ENCODE measurements at regions not wholly inside any gene's neighbourhood (a gene's known extent, or its start where the extent isn't known, plus 50 kb on each side); places are given as distances from the start of the nearest gene placed in this dataset.

DNA sequence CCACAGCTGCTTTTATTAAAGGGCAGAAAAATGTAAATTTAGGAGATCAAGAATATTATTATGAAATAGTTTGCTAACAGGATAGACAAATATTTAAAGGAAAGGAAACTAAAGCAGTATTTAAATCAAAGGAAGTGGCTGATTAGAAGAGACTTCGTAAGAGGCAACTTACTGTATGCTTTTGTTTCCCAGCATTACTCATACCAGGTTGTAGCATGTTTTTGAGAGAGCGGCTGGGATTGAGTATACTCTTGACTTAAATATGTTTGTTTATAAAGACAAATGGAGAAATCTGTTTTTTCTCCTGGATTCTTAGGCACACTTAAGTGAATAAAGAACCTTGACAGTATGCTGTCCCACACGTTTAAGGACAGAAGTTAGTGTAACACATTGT is 293.7 kb downstream of the ZNF248 start:
- Histone ChIP-seq H3K36me3 (replicated peaks; ENCODE audit: insufficient read depth, low read depth) (no peaks in the 10 kb centered on the region), H3K9me3 (ENCODE audit: low read depth) (no peaks in the 10 kb centered on the region), H3K9me2 (replicated peaks; ENCODE audit: insufficient read depth) (no peaks in the 10 kb centered on the region), H3K27ac (no peak overlapping the region), H4K20me1 (ENCODE audit: insufficient read depth, poor library complexity, severe bottlenecking) (no peaks in the 10 kb centered on the region), H3K4me2 (no peak overlapping the region), H3K4me1 (ENCODE audit: insufficient read depth) (no peaks in the 10 kb centered on the region), H3K27me3 (no peaks in the 10 kb centered on the region), H2AFZ (no peak overlapping the region), H3K4me3 (no peak overlapping the region), H3K79me2 (no peaks in the 10 kb centered on the region)
- no peak for TF ChIP-seq EZH2phosphoT487 (IDR thresholded peaks at IDR 0.05; ENCODE audit: low read depth, severe bottlenecking, unreplicated experiment)
- TF ChIP-seq EZH2 (IDR thresholded peaks at IDR 0.05; ENCODE audit: borderline replicate concordance) = no peak
- TF ChIP-seq, protein P1, sequence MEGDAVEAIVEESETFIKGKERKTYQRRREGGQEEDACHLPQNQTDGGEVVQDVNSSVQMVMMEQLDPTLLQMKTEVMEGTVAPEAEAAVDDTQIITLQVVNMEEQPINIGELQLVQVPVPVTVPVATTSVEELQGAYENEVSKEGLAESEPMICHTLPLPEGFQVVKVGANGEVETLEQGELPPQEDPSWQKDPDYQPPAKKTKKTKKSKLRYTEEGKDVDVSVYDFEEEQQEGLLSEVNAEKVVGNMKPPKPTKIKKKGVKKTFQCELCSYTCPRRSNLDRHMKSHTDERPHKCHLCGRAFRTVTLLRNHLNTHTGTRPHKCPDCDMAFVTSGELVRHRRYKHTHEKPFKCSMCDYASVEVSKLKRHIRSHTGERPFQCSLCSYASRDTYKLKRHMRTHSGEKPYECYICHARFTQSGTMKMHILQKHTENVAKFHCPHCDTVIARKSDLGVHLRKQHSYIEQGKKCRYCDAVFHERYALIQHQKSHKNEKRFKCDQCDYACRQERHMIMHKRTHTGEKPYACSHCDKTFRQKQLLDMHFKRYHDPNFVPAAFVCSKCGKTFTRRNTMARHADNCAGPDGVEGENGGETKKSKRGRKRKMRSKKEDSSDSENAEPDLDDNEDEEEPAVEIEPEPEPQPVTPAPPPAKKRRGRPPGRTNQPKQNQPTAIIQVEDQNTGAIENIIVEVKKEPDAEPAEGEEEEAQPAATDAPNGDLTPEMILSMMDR (IDR thresholded peaks at IDR 0.05; ENCODE audit: poor library complexity) = no peak
- 78% methylated on average over 3 of the region's 3 CpGs for WGBS (ENCODE audit: low lambda C conversion rate, missing lambda C conversion rate)
- no peak for DNase-seq (ENCODE audit: low spot score)

DNA sequence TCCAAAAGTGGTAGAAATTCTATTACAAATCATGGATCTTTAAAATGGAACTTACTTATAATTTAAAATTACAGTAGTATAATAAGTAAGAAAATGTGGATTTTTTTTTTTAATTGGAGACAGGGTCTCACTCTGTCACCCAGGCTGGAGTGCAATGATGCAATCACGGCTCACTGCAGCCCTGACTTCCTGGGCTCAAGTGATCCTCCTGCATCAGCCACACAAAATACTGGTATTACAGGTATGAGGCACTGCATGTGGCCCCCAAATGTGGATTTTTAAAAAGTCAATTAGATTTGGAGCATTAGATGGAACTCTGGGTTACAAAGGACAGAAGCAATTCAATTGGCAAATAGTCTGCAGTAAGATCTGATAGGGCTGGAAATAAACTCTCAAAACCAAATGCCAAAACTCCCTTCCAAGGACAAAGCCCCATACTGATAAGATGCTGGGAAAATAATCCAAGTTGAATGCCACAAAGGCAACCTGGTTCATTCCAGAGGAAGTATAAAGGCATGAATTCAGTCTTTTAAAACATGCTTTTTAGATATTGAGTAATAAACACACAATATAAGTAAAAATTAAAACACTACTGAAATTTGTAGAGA is 294.2 kb downstream of the ZNF248 start:
- Histone ChIP-seq H2AFZ (no peak overlapping the region), H4K20me1 (ENCODE audit: insufficient read depth, poor library complexity, severe bottlenecking) (no peaks in the 10 kb centered on the region), H3K4me3 (no peak overlapping the region), H3K36me3 (replicated peaks; ENCODE audit: insufficient read depth, low read depth) (no peaks in the 10 kb centered on the region), H3K27me3 (no peaks in the 10 kb centered on the region), H3K4me1 (ENCODE audit: insufficient read depth) (no peaks in the 10 kb centered on the region), H3K79me2 (no peaks in the 10 kb centered on the region), H3K27ac (no peak overlapping the region), H3K4me2 (no peak overlapping the region), H3K9me3 (ENCODE audit: low read depth) (no peaks in the 10 kb centered on the region), H3K9me2 (replicated peaks; ENCODE audit: insufficient read depth) (no peaks in the 10 kb centered on the region)
- 71% methylated on average over 1 of the region's 1 CpG for WGBS (ENCODE audit: low lambda C conversion rate, missing lambda C conversion rate)
- DNase-seq (ENCODE audit: low spot score) = no peak
- TF ChIP-seq EZH2phosphoT487 (IDR thresholded peaks at IDR 0.05; ENCODE audit: low read depth, severe bottlenecking, unreplicated experiment) (no peak), EZH2 (IDR thresholded peaks at IDR 0.05; ENCODE audit: borderline replicate concordance) (no peak)
- TF ChIP-seq, protein P1 (IDR thresholded peaks at IDR 0.05; ENCODE audit: poor library complexity) = no peak

DNA sequence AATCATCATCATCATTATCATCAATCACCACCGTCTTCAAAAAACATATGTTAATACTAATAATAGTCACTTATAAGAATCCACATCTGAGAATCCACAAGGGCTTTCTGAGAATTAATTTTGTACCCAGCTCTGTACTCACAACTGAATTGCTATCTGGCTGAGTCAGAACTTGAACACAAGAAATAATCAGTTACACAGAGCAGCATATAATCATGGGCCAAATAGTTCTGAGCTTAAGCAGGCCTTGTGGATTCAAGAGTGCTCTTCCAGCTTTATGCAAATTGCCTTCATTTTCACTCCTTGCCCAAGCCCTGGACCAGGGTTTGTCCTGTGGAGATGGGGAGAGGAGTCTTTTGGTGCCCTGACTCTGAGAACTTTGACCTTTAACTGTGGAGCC is 304.5 kb downstream of the ZNF248 start:
- TF ChIP-seq, protein P1 (IDR thresholded peaks at IDR 0.05; ENCODE audit: poor library complexity) = no peak
- TF ChIP-seq EZH2 (IDR thresholded peaks at IDR 0.05; ENCODE audit: borderline replicate concordance) (no peak), EZH2phosphoT487 (IDR thresholded peaks at IDR 0.05; ENCODE audit: low read depth, severe bottlenecking, unreplicated experiment) (no peak)
- H3K9me2 ChIP-seq (replicated peaks; ENCODE audit: insufficient read depth) = no peaks in the 10 kb centered on the region
- H3K27me3 ChIP-seq = no peaks in the 10 kb centered on the region
- H3K36me3 ChIP-seq (replicated peaks; ENCODE audit: insufficient read depth, low read depth) = no peaks in the 10 kb centered on the region
- H4K20me1 ChIP-seq (ENCODE audit: insufficient read depth, poor library complexity, severe bottlenecking) = no peaks in the 10 kb centered on the region
- no peaks in the 10 kb centered on the region for H3K79me2 ChIP-seq
- no peak overlapping the region for H3K4me3 ChIP-seq
- no peak overlapping the region for H3K27ac ChIP-seq
- no peak overlapping the region for H3K4me2 ChIP-seq
- 81% methylated on average over 1 of the region's 1 CpG for WGBS (ENCODE audit: low lambda C conversion rate, missing lambda C conversion rate)
- H3K4me1 ChIP-seq (ENCODE audit: insufficient read depth) = no peaks in the 10 kb centered on the region
- no peak overlapping the region for H2AFZ ChIP-seq
- no peak for DNase-seq (ENCODE audit: low spot score)
- H3K9me3 ChIP-seq (ENCODE audit: low read depth) = no peaks in the 10 kb centered on the region

Measured in hepatocyte (in vitro differentiated cells).